Natural killer cell (primary cell): ENCODE measurements at regions not wholly inside any gene's neighbourhood (a gene's known extent, or its start where the extent isn't known, plus 50 kb on each side); places are given as distances from the start of the nearest gene placed in this dataset.

Experiments
- ATAC-seq, 3 donors: fragments of 150-1000 bp in 2 of 3; fragments of 200-7000 bp in 1 of 3; cut with Tn5 transposase; 1 replicate in 1 of 3; 2 replicates in 2 of 3; pipeline ENCODE4 v1.10.0; 2021; ENCODE audit warnings: mild to moderate bottlenecking in 2 of 3, moderate library complexity in 2 of 3
- DNase-seq, 2 donors: peaks; one replicate each; pipeline versions ENCODE4 v3.0.0 to v3.0.0-alpha.2; 2013 to 2021; ENCODE audit warnings: mixed read lengths in 1 of 2
- H3K27ac ChIP-seq: one replicate; pipeline ENCODE4 v1.5.1; 2013; ENCODE audit warnings: mild to moderate bottlenecking, low read length
- H3K27me3 ChIP-seq: one replicate; pipeline ENCODE4 v1.6.1; 2013; ENCODE audit warnings: low read length; ENCODE audit not compliant: control insufficient read depth, insufficient read depth
- H3K36me3 ChIP-seq: one replicate; pipeline ENCODE4 v1.6.1; 2013; ENCODE audit warnings: low read length; ENCODE audit not compliant: control insufficient read depth, insufficient read depth
- H3K4me1 ChIP-seq: one replicate; pipeline ENCODE4 v1.6.1; 2013; ENCODE audit warnings: low read length; ENCODE audit not compliant: control insufficient read depth, insufficient read depth
- H3K4me3 ChIP-seq: one replicate; pipeline ENCODE4 v1.5.1; 2013; ENCODE audit warnings: low read length
- H3K9me3 ChIP-seq: one replicate; pipeline ENCODE4 v1.6.1; 2013; ENCODE audit warnings: low read length; ENCODE audit not compliant: control insufficient read depth, insufficient read depth
- H3K27ac Mint-ChIP-seq, 2 donors: one replicate each; pipeline ENCODE4 v1.8.0; 2022; ENCODE audit warnings: mild to moderate bottlenecking in 2 of 2, mixed read lengths in 2 of 2, moderate library complexity in 1 of 2
- H3K27me3 Mint-ChIP-seq, 2 donors: one replicate each; pipeline ENCODE4 v1.8.0; 2022; ENCODE audit warnings: low read depth in 2 of 2, mixed read lengths in 2 of 2
- H3K36me3 Mint-ChIP-seq: one replicate; pipeline ENCODE4 v1.8.0; 2022; ENCODE audit warnings: mixed read lengths
- H3K4me1 Mint-ChIP-seq, 2 donors: one replicate each; pipeline ENCODE4 v1.8.0; 2022; ENCODE audit warnings: mixed read lengths in 2 of 2
- H3K4me3 Mint-ChIP-seq: one replicate; pipeline ENCODE4 v1.8.0; 2022; ENCODE audit warnings: mild to moderate bottlenecking, moderate library complexity, mixed read lengths
- H3K9me3 Mint-ChIP-seq, 2 donors: one replicate each; pipeline ENCODE4 v1.8.0; 2022; ENCODE audit warnings: mixed read lengths in 2 of 2
- WGBS: methylation state at CpG from one replicate; pipeline ENCODE4 v1.1.7; 2013; ENCODE audit warnings: missing lambda C conversion rate; ENCODE audit not compliant: insufficient coverage; 5-methylcytosine and 5-hydroxymethylcytosine counted together
- intact Hi-C: fragments of 100-400 bp; cut with micrococcal nuclease; formaldehyde crosslinking; loops from one replicate; pipeline ENCODE4 v1.14.2; 2022
- TF ChIP-seq, protein P1 (sequence below): fragments of 200-600 bp; IDR thresholded peaks from one replicate; pipeline ENCODE4 v1.8.0; 2022; ENCODE audit warnings: antibody characterized with exemption

DNA sequence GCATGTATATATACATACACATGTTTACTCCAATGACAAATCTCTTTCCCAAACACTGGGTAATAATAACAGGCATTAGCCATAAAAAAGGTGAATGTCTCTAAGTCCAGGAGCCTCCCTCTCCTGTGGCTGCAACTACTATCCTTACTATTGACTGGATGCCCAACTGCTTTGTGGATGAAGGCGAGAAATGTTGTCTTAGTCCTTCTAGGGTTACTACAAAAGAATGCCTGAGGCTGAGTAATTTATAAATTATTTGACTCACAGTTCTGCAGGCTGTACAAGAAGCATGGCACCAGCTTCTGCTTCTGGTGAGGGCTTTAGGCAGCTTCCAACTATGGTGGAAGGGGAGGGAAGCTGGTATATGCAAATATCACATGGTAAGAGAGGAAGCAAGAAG is 366.0 kb upstream of the DDHD1 start:
- intact Hi-C loops, result no loop called here
- no peak overlapping the region for H3K27ac Mint-ChIP-seq
- no peak overlapping the region for H3K4me3 Mint-ChIP-seq
- ATAC-seq (no peak), DNase-seq (no peak)
- TF ChIP-seq, protein P1, sequence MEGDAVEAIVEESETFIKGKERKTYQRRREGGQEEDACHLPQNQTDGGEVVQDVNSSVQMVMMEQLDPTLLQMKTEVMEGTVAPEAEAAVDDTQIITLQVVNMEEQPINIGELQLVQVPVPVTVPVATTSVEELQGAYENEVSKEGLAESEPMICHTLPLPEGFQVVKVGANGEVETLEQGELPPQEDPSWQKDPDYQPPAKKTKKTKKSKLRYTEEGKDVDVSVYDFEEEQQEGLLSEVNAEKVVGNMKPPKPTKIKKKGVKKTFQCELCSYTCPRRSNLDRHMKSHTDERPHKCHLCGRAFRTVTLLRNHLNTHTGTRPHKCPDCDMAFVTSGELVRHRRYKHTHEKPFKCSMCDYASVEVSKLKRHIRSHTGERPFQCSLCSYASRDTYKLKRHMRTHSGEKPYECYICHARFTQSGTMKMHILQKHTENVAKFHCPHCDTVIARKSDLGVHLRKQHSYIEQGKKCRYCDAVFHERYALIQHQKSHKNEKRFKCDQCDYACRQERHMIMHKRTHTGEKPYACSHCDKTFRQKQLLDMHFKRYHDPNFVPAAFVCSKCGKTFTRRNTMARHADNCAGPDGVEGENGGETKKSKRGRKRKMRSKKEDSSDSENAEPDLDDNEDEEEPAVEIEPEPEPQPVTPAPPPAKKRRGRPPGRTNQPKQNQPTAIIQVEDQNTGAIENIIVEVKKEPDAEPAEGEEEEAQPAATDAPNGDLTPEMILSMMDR, result no peak
- peaks cover 10 to 16% of the 10 kb centered on the region in 2 donors for H3K9me3 Mint-ChIP-seq
- H3K36me3 Mint-ChIP-seq, result peaks cover 7% of the 10 kb centered on the region
- H3K27me3 Mint-ChIP-seq, result no peaks in the 10 kb centered on the region
- 100% methylated on average over 1 of the region's 1 CpG for WGBS
- Histone ChIP-seq H3K36me3 (no peaks in the 10 kb centered on the region), H3K27ac (no peak overlapping the region), H3K27me3 (no peaks in the 10 kb centered on the region), H3K9me3 (no peaks in the 10 kb centered on the region), H3K4me1 (no peaks in the 10 kb centered on the region), H3K4me3 (no peak overlapping the region)
- no peaks in the 10 kb centered on the region for H3K4me1 Mint-ChIP-seq

DNA sequence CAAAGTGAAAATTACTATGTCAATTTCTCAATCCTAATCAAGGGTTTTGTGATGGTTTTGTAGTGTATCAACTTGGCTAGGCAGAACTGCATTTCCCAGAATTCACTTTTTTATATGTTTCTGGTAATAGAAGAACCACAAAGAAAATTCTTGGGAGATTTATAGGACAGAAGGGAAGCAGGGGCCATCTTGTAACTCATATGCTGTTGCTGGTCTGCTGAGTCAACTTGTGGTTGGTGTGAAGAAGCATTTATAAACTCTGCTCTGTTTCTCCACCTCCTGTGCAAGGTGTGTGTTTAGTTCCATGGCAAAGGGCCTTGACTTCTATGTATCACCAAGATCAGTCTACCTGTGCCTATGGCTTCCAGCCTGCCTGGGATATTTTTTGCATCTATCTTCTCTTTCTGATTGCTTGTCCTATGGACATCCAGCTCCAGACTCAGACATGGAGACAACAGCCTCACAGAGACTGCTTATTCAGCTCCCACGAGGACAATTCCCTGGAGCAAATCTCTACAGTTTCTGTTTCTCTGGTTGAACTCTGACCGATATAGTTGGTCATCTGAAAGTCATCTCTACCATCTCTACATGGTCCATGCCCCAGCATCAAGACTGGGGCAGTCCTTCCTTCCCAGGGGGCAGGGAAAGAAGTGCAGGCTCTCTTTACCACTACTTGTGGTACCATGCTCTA is 364.3 kb upstream of the DDHD1 start:
- intact Hi-C loops, result no loop called here

DNA sequence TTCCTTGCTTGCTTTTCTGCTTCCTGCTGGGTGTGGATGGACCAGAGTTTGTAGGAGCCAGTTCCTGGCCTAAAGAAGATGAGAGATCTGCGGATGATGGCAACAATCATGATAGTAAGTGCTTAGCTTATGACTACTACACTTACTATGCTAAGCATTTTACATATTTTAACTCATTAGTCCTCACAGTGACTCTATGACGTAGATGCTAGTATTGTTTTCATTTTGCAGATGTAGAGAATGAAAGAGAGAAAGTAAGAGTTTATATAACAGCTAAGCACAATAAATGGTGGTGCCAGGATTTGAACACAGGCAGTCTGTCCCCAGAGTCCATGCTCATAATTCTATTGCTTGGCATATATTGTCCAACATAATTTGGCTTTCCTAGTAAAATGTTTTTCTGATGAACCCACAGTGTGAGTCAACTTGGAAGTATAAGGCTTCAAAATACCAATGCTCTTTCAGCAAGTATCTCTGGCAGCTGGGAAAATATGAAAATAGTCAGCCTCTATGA is 363.2 kb upstream of the DDHD1 start:
- Mint-ChIP-seq H3K9me3 (peaks cover 11 to 15% of the 10 kb centered on the region in 2 donors), H3K27me3 (no peaks in the 10 kb centered on the region), H3K4me1 (no peaks in the 10 kb centered on the region), H3K27ac (no peak overlapping the region), H3K36me3 (no peaks in the 10 kb centered on the region), H3K4me3 (no peak overlapping the region)
- no peaks in the 10 kb centered on the region for H3K36me3 ChIP-seq
- no peak overlapping the region for H3K4me3 ChIP-seq
- intact Hi-C loops, result no loop called here
- TF ChIP-seq, protein P1, result no peak
- no peaks in the 10 kb centered on the region for H3K9me3 ChIP-seq
- WGBS, result 100% methylated on average over 1 of the region's 2 CpGs
- DNase-seq, result no peak
- no peak overlapping the region for H3K27ac ChIP-seq
- no peaks in the 10 kb centered on the region for H3K27me3 ChIP-seq
- no peak for ATAC-seq
- H3K4me1 ChIP-seq, result no peaks in the 10 kb centered on the region

More for the DNA sequence above, 364.3 kb upstream of the DDHD1 start:
- Mint-ChIP-seq H3K27ac (no peak overlapping the region), H3K36me3 (peaks cover 5% of the 10 kb centered on the region), H3K9me3 (peaks cover 14 to 15% of the 10 kb centered on the region in 2 donors), H3K4me1 (no peaks in the 10 kb centered on the region), H3K27me3 (no peaks in the 10 kb centered on the region), H3K4me3 (no peak overlapping the region)
- Histone ChIP-seq H3K36me3 (no peaks in the 10 kb centered on the region), H3K9me3 (no peaks in the 10 kb centered on the region), H3K4me1 (no peaks in the 10 kb centered on the region), H3K4me3 (no peak overlapping the region), H3K27ac (no peak overlapping the region), H3K27me3 (no peaks in the 10 kb centered on the region)
- ATAC-seq (no peak), DNase-seq (no peak)
- TF ChIP-seq, protein P1, result no peak
- 82% methylated on average over 2 of the region's 2 CpGs for WGBS

DNA sequence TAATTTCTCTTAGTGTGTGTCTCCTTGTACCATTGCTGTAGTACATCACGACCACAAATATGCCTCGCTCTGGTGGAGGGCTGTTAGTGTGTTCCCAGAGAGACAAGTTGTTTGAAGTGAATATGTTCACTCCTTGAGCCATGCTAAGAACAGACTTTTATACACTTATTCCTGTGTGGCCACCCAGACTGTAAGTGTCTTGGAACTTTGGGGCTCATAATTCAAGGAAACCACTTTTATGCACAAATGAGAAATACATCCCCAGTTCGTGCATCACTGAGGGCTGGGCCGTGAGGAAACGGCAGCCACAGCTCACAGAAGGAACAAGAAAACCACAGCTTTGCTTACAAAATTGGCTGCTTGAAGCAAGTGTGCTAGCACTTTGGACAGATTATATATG is 362.2 kb upstream of the DDHD1 start:
- no peak overlapping the region for H3K27ac Mint-ChIP-seq
- ATAC-seq, result no peak
- H3K36me3 Mint-ChIP-seq, result no peaks in the 10 kb centered on the region
- no peaks in the 10 kb centered on the region for H3K27me3 ChIP-seq
- no peak for DNase-seq
- H3K27ac ChIP-seq, result no peak overlapping the region
- 26% methylated on average over 5 of the region's 5 CpGs for WGBS
- H3K4me1 Mint-ChIP-seq, result no peaks in the 10 kb centered on the region
- no peaks in the 10 kb centered on the region for H3K9me3 ChIP-seq
- no peaks in the 10 kb centered on the region for H3K27me3 Mint-ChIP-seq
- H3K4me3 Mint-ChIP-seq, result no peak overlapping the region
- peaks cover 12% of the 10 kb centered on the region in 2 donors for H3K9me3 Mint-ChIP-seq
- H3K4me3 ChIP-seq, result no peak overlapping the region
- TF ChIP-seq, protein P1, result no peak
- no peaks in the 10 kb centered on the region for H3K4me1 ChIP-seq
- no peaks in the 10 kb centered on the region for H3K36me3 ChIP-seq
- intact Hi-C loops, result no loop called here
